Activated CD4-positive, alpha-beta T cell treated with anti-CD3 and anti-CD28 coated beads, Interleukin-2, amount 50 U/mL, for 1 hour (primary cell): ENCODE measurements at regions not wholly inside any gene's neighbourhood (a gene's known extent, or its start where the extent isn't known, plus 50 kb on each side); places are given as distances from the start of the nearest gene placed in this dataset.

Source experiments
- DNase-seq: peaks from one replicate; pipeline ENCODE4 v3.0.0-alpha.2; 2020

DNA sequence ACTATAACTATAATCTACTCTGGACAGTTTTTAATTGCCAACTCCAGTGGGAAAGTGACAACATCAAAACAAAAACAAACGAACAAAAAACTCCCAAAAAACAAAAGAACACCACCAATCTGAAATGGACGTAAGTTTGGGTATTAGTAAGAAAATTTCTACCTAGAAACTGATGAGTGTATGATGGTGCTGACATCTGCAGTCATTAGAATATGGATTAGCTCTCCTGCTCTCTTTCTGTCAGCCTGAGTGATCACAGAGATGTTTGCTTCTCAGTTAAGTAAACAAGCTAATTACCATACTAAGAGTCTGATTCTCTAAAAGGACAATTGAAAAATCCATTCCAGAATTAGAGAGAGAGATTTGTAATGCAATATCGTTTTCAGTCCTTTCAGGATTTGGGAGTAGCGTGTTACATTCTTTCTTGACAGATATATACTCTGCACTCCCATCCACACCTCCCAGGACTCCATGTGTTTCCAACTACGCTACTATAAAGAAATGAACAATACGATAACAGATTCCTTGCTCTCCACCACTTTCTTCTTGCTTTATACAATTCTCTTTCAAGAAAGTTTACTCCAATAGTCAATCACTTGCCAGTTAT is 1347.4 kb upstream of the PIK3C3 start:
- no peak for DNase-seq

DNA sequence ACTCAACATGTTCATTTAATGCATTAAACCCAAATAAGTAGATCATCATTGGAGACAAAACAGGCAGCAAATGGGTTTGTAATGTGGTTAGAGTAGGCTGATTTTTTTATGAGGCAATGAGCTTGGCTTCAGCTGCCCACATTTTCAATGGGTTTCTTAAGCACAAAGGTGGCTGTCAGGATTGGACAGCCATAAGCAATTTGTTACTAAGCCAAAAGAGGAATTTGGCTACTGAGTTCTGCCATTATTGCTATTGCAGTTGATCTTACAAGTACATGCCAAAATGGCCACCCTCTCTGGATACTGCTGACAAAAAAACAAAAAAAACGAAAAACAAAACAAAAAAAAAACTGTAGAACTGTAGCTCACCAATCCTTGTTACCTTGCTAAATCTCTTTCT is 1348.0 kb upstream of the PIK3C3 start:
- DNase-seq, result no peak

DNA sequence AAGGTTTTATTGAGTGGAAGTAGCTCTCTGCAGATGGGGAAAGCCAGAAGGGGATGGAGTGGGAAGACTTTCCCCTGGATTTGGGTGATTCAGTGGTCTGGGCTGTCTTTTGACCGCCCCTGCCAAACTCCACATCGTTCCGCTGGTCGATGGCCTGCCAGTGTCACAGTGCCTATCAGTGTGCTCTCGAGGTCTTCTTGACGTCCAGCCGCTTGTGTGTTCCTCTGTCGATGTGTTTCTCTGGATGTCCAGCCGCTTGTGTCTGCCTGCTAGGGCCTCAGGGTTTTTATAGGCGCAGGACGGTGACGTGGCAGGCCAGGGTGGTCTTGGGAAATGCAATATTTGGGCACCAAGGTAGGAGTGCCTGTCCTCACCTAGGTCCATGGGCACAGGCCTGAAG is 1371.4 kb upstream of the PIK3C3 start:
- DNase-seq, result no peak

DNA sequence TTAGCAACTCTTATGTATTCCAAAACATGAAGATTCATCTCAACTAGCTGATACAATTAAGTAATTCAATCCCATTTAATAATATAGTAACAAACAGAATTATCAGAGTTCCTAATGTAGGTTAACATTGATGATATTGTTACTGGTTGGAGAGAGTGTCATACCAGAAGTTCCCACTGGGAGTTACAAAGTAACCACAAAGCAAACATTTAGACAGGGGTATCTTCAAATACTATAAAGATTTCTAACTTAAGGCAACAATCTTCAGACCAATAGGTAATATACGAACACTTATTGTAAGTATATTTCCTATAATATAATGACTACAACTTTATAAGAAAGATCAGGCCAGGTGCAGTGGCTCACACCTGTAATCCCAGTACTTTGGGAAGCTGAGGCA is 1372.9 kb upstream of the PIK3C3 start:
- no peak for DNase-seq

DNA sequence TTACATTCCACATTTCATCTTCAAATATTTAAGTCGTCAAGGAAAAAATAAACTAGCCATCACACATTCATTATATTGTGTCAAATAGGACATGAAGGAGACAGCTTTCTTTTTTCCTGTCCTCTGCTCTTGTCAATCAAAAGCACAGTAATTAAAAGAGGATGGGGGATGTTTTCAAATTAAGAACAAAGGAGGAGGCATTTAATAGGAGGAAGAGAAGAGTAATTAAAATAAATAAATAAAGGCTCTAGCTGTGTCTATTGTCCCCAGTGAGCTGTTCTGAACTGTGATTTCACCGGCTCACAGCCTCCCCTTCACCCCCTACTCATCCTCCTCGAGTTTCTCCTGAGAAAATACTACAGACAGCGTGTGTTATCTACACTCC is 1377.1 kb upstream of the PIK3C3 start:
- DNase-seq, result no peak

DNA sequence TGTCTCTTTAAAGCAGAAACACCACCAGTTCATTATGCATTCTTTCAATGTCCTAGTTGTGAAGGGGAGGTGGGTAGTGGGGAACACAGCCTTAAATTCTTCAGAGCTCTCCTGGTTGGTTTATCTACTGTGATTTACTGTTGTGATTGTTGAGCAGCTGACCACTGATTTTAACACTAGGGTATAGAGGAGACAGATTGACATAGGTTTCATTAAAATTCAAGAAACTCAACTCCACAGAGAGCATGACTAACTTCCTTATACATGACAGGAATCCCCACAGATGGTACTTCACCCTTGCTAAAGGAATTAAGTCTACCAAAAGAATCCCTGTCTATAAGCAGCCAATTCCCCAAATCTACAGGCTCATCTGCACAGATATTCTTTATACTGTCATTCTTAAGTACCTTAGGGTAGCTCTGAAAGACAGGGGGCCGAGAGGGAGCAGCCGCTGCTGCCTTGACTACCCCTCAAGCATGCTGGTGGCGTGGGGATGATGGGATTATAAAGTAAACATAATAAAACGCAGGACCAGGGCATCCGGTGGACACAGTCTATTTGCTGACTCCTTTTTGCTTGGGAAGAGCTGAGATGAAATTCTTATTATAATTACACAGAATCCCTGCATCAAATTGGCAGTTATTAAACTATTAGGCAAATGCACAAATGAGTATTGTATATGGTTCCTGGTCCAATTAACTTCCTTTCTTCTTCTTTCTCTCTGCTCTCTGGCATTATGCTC is 1377.6 kb upstream of the PIK3C3 start:
- no peak for DNase-seq

DNA sequence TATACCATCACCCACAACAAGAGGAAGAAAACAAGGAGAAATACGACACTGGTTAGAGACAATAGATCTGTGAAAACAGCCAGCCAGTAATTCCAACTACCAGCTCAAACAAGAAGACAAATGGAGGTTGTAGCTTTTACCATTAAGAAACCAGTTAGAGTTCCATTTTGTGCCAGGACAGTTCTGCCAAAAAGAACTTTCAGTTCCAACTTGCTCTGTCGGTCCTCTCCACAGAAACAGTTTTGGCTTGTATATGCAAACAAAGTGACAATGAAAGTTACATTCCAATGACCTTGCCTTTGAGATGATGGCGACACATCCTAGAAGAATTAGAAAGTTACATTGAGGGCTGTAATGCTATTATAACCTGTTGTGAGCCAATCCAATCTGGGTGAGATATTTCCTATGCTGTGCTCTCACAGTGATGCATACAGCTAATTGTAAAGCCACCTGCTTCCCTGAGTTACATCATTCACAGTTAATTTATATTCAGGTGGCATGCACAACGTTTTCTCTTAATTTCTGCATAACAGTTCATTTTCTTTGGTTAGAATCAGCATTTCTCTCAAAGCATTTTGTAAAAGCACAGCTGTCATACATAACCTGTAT is 1378.4 kb upstream of the PIK3C3 start:
- DNase-seq, result no peak

DNA sequence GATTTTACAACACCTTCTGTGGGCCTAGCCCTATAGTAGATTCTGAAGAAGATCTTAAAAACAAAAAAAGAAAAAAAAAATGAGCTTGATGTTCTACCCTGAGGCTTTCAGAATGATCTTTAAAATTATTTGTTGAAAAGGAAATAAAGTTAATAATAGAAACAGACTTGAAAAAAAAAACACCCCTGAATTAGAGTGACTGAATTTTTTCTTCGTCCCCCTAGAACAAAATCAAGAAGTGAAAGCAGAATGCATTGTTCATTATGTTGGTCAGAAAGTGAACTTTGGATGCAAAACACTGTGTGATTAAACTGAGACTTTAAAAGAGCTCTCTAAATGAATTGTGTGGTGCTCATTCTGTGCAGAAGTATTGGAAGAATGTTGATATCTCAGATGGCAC is 1384.4 kb upstream of the PIK3C3 start:
- DNase-seq, result no peak

DNA sequence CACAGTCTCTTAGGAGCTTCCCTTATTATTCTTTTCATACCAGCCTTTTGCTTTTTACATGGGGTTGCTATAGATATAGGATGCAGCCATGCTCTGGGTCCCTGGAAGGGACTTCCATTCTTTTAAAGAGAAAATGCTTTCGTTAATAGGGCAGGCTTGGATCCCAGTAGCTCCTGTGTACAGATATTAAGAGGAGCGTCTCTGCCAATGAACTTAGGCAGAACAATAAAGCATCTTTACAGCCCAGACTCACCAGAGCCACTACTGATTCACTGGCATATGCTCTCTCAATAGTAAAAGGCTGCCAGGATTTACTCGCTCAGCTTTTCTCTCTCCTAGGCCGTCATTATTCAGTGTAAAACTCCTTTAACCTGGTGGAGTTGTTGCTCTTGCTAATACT is 1385.4 kb upstream of the PIK3C3 start:
- no peak for DNase-seq

DNA sequence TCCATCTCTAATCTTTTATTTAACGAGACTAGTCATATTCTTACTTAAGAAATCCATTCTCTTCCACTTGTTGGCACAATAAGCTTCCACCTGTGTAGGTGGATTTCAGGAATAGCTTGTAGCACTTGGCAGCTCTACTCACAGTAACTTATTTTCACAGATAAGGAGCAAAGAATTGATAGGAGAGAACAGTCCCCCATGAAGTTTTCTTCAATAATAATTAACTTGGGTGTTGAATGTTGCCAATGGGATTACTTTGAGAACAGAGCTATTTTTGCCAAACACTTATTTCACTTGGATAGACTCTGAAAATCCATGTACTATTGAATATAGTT is 1388.6 kb upstream of the PIK3C3 start:
- no peak for DNase-seq

DNA sequence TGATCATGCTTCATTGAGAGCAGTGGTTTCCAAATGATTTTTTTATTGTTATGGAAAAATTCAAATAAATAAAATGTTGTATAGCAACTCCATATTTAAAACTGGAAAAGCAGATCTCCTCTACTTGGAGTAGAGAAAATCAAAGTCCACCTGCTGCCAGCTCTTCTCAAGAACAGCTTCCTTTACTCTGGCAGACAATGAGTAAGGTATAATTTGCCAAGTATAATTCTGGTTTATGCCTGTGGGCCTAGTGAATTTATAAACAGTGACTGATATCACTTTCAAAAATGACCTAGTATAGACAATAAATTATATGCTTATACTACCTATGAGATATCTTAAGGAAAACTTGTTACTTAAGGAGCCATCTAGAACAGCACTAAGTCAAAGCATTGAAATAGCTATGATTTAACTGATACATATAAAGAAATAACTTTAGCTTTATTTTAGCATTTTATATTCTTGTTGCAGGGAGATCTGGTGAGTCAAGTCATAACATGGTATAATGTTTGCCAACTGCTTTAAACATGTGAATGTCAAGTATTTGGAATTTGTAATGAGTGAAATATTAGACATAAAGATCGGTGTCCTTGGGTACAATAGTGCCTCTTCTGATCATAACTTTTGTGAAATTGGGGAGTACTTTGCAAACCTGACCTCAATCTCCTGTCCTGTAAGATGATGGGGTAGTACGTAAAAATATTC is 1389.1 kb upstream of the PIK3C3 start:
- no peak for DNase-seq

DNA sequence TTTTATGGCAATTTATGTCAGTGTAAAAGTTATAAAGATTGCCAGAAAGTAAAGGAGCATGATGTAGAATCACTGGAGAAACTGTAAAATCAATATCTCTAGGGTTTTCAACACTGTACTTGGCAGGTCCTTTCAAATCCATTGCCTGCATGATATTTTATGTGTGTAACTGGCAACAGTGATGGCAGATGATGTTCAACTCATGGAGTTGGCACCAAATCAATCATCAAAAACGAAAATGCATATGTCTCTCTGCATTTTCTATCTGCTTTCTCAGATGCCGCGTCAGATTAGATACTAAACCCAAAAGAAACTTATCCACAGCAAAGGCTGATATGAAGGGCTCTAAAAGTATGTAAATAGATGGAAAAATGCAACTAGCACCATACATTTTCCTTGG is 1395.5 kb upstream of the PIK3C3 start:
- no peak for DNase-seq

DNA sequence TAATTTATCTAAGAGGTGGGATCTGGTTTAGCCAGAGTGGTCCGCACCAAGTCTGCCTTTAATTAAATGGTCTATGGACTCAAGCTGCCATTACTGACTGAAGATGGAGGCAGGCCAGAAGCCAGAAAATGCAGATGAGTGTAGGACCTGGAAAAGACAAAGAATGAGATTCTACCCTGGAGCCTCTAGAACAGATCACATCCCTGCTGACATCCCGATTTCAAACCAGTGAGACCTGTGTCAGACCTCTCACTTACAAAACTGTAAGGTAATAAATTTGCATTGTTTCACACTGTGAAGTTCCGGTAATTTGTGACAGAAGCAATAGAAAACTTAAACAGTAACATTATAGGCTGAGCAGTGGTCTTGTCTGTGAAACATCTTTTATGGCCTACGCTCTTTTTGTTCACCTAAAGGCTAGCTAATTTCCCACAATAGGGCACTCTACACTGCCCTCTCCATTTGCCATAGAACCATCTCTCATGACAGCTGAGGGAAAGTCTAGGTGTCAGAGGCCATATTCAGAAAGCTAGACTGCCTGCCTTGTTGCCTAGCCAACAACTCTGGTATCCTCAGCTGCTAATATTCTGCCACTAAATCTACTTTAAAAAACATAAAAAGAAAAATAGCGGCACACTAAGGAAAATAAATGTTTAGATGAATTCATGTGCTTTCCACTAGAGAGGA is 1396.2 kb upstream of the PIK3C3 start:
- no peak for DNase-seq

DNA sequence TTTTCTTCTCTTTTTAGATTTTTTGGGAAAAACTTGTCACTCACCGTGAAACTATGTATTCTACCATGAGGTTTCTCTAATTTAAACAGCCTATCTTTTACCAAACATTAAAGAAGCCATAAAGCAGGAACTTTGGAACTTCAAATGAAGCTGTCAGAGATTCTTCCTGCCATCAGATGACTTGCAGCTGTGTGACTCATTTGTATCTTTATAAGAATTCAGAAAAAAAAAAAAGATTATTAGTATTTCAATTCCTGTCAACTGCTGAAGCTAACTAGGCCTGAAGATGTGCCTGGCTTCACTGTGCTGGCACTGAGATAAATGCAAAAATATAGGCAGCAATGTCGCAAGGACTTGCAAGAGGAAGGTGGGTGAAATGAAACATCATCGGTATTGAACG is 1399.1 kb upstream of the PIK3C3 start:
- no peak for DNase-seq

DNA sequence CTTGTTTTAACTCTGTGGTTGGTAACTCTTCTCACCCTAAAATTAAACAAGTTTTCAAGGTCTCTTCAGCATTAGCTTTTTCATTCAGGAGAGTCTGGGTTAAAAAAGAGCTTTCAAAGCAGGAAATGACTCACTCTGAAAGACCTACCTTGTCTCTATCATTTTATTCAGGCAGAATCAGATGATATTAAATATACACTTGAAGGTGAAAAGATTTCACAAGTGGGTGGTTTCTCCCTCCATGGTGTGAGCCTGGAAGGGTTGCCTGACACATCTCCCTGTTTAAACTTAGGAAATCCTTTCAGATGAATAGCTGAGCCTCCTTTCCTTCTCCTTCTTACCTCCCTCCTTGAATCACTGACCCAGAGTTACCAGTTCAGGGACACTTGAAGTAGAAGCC is 1402.0 kb upstream of the PIK3C3 start:
- DNase-seq, result no peak

DNA sequence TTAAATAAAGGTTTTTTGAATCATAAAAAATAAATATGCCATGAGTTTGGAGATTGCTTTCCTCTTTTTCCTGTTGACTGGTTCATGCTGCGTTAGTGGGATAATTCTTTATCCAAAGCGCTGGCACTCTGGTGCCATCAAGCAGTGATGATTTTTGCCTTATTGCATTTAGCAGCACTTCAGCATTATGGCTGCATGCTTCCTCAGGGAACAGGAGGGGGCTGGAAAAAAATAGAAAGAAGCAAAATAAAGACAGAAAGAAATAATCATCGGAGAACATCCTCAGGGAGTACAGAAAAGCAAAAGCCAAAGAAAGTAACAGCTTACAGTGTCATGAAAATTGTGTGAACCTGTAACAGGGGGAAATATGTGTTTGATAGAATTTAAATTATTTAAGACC is 1408.2 kb upstream of the PIK3C3 start:
- no peak for DNase-seq

DNA sequence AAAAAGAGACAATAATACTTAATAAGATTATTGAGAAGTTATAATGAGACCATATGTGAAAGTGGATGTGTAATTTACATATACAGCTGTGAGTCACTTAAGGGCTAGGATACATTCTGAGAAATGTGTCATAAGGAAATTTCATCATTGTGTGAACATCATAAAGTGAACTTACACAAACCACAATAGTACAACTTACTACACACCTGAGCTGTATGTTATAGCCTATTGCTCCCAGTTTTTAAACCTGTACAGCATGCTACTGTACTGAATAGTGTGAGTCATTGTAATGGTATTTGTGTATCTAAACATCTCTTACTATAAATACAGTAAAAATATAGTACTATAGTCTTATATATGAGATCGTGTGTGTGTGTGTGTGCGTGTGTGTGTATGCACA is 1420.3 kb upstream of the PIK3C3 start:
- no peak for DNase-seq

DNA sequence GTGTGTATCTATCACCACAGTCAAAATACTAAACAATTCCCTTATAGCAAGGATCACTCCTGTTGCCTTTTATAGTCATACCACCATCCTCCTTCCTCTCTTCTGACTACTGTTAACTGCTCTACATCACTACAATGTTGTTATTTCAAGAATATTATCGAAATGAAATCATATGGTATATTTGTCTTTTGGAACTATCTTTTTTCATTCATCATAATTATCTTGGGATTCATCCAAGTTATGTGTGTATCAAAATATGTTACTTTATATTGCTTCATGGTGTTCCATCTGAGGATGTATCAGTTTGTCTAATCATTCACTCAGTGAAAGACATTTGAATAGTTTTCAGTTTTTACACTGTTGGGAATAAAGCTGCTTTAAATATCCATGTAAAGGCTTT is 1423.0 kb upstream of the PIK3C3 start:
- no peak for DNase-seq

DNA sequence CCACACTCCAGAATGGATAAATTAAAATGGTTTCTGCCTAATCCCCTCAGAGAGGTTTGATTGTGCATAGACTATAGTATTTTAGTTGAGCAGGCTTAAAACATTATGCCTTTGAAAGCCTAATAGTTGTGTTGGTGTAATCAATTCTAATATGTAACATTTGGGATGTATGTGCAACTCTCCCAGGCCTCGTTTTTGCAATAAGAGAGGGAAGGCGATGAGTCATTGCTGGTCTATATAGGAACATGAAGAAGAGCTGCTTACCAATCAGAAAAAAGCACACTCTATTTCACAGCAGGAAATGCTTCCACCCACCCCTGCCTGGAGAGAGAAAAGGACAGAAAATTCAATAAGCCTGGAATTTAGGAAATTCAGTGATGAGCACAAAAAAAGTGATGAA is 1424.0 kb upstream of the PIK3C3 start:
- DNase-seq, result no peak

DNA sequence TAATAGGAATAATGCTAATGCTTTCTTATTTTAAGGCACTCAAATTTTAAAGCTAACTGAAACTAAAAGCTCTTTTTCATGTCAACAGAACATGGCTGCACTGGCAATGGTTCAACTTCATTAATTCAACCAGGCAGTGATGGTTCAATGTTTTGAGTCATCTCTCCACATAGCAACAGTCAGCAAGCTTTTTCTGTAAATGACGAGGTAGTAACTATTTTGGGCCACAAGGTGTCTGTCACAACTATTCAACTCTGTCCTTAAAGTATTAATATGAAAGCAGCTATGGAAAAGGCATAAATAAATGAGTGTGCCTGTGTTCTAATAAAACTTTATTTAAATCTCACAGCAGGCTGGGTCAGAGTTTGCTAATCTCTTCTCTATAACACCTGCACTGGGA is 1425.6 kb upstream of the PIK3C3 start:
- no peak for DNase-seq

DNA sequence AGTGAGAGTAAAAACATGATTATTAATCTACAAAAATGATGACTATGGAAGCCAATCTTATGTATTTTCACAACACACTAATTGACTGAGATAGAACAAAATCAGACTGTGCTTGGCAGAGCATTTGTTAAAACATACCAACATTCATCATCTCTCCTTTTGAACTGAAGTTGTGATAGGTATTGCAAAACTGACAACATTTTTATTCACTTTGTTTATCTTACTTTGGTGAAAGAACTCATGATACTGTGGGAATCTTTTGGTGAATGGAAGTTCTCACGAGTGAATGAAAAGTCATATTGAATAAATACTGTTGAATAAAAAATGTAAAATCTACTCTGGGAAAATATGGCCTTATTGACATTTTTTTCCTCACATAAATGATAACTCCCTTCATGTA is 1430.2 kb upstream of the PIK3C3 start:
- DNase-seq, result no peak

DNA sequence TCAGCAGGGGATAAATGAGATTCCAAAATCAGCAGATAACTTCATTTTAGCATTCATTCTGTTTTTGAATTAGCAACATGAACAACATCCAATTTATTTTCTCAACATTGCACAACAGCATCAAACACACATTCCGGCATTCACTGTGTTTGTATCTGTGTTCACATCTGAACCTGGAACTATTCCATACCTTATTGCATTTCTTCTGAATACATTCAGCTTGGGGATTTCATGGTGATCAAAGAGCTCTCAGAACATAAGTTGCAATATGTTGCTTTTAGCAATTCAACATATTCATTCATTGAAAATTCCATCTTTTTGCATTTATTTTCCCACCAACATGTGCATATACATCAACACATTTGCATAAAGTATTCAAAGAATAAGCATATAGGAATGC is 1431.7 kb upstream of the PIK3C3 start:
- no peak for DNase-seq

DNA sequence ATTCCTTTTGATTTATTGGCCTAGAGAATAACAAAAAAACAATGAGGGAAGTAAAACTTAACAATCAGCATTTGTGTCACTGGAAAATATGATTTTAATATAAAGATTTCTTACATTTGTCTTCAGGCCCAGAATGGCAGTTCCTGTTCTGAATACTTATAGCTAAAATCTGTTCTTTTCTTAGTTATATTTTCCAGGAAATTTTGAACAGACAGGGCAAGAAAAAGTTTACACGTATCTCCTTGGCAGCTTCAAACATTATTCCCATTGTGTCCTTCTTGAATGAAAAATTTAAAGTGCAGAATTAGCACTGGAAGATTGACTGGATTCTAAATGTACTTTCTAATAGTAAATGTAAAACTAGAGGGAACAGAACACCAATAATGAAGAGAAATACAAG is 1454.0 kb upstream of the PIK3C3 start:
- DNase-seq, result no peak

DNA sequence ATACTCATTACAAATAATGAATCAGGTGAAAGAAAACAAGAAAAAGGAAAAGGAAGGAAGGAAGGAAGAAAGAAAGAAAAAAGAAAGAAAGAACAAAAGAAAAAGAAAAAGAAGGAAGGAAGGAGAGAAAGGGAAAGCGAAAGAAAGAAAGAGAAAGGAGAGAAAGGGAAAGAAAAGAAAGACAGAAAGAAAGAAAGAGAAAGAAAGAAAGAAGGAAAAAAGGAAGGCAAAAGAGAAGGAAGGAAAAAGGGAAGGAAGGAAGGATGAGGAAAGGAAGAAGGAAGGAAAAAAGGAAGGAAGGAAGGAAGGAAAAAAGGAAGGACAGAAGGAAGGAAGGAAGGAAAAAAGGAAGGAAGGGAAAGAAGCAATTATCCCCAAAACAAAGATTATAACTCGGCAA is 1460.4 kb upstream of the PIK3C3 start:
- DNase-seq, result no peak
